IMR-90 (cell line): ENCODE measurements at regions not wholly inside any gene's neighbourhood (a gene's known extent, or its start where the extent isn't known, plus 50 kb on each side); places are given as distances from the start of the nearest gene placed in this dataset.

Experiments used
- ATAC-seq: fragments of 200-7000 bp; cut with Tn5 transposase; 2 replicates; pipeline ENCODE4 v1.9.1; 2020; ENCODE audit warnings: low read depth, mild to moderate bottlenecking, moderate library complexity
- BruUV-seq: library from RNA; stranded (reverse); fragments of 400-500 nt; replicated peaks from 2 replicates; lab custom pipeline; 2021; lab: Mats Ljungman, UMichigan
- CTCF ChIA-PET: fragments of 300-600 bp; formaldehyde crosslinking; extraction: SDS; loops from one replicate; lab custom pipeline; 2021; ENCODE audit warnings: antibody characterized with exemption; lab: Yijun Ruan, JAX
- POLR2A ChIA-PET: fragments of 300-600 bp; sonication (Branson Sonifier 250); formaldehyde crosslinking; loops from one replicate; lab custom pipeline; 2022; ENCODE audit warnings: antibody characterized with exemption; ENCODE audit not compliant: unreplicated experiment; lab: Charles Lee
- DNase-seq: peaks from one replicate; pipeline ENCODE4 v3.0.0; 2013
- H2AFZ ChIP-seq: replicated peaks from 2 replicates; pipeline ENCODE3; 2013; ENCODE audit warnings: low read length, mild to moderate bottlenecking; ENCODE audit not compliant: poor library complexity
- H2AK5ac ChIP-seq: 2 replicates; pipeline ENCODE4 v1.6.1; 2013; ENCODE audit warnings: low read depth, low read length, inconsistent platforms
- H2AK9ac ChIP-seq: replicated peaks from 2 replicates; pipeline ENCODE3; 2013; ENCODE audit warnings: mild to moderate bottlenecking, low read depth, low read length, moderate library complexity; ENCODE audit not compliant: poor library complexity
- H2BK120ac ChIP-seq: 2 replicates; pipeline ENCODE4 v1.6.1; 2013; ENCODE audit warnings: low read depth, low read length, inconsistent platforms
- H2BK15ac ChIP-seq: 3 replicates; pipeline ENCODE4 v1.6.1; 2013; ENCODE audit warnings: low read depth, low read length, inconsistent platforms
- H2BK20ac ChIP-seq: 2 replicates; pipeline ENCODE4 v1.6.1; 2013; ENCODE audit warnings: low read depth, mild to moderate bottlenecking, inconsistent platforms, low read length, moderate library complexity
- H2BK5ac ChIP-seq: 2 replicates; pipeline ENCODE4 v1.6.1; 2013; ENCODE audit warnings: mild to moderate bottlenecking, low read depth, low read length, inconsistent platforms; ENCODE audit not compliant: poor library complexity, severe bottlenecking
- H3K14ac ChIP-seq: replicated peaks from 2 replicates; pipeline ENCODE4 v1.6.1; 2013; ENCODE audit warnings: low read depth, low read length, inconsistent platforms
- H3K18ac ChIP-seq: 2 replicates; pipeline ENCODE4 v1.6.1; 2013; ENCODE audit warnings: low read depth, low read length, control low read depth
- H3K23ac ChIP-seq: 2 replicates; pipeline ENCODE4 v1.6.1; 2013; ENCODE audit warnings: low read depth, low read length, inconsistent platforms
- H3K27ac ChIP-seq: 2 replicates; pipeline ENCODE4 v1.5.1; 2013; ENCODE audit warnings: mild to moderate bottlenecking, control low read depth, low read length; ENCODE audit not compliant: insufficient read depth
- H3K27me3 ChIP-seq: 2 replicates; pipeline ENCODE4 v1.6.1; 2013; ENCODE audit warnings: low read length; ENCODE audit not compliant: control insufficient read depth, insufficient read depth
- H3K36me3 ChIP-seq: 2 replicates; pipeline ENCODE4 v1.6.1; 2013; ENCODE audit warnings: low read length, mixed read lengths; ENCODE audit not compliant: control insufficient read depth, insufficient read depth
- H3K4ac ChIP-seq: 2 replicates; pipeline ENCODE4 v1.6.1; 2013; ENCODE audit warnings: low read depth, low read length, inconsistent platforms
- H3K4me1 ChIP-seq: 2 replicates; pipeline ENCODE4 v1.6.1; 2013; ENCODE audit warnings: low read length, mixed read lengths; ENCODE audit not compliant: control insufficient read depth, insufficient read depth
- H3K4me2 ChIP-seq: 2 replicates; pipeline ENCODE4 v1.6.1; 2013; ENCODE audit warnings: low read depth, mild to moderate bottlenecking, control low read depth, low read length, moderate library complexity
- H3K4me3 ChIP-seq: 2 replicates; pipeline ENCODE4 v1.5.1; 2013; ENCODE audit warnings: low read depth, mild to moderate bottlenecking, control low read depth, low read length, moderate library complexity; ENCODE audit not compliant: insufficient read depth
- H3K56ac ChIP-seq: 2 replicates; pipeline ENCODE4 v1.6.1; 2013; ENCODE audit warnings: low read length, inconsistent platforms; ENCODE audit not compliant: insufficient read depth; ENCODE audit errors: extremely low read depth
- H3K79me1 ChIP-seq, 2 experiments: 2 replicates each; pipeline ENCODE4 v1.6.1; 2013; ENCODE audit warnings: low read length in 2 of 2, inconsistent platforms in 1 of 2, low read depth in 1 of 2
- H3K9ac ChIP-seq: 2 replicates; pipeline ENCODE4 v1.6.1; 2013; ENCODE audit warnings: low read depth, low read length, control low read depth
- H3K9me1 ChIP-seq: 2 replicates; pipeline ENCODE4 v1.6.1; 2013; ENCODE audit warnings: low read length, inconsistent platforms; ENCODE audit not compliant: insufficient read depth
- H3K9me3 ChIP-seq: 2 replicates; pipeline ENCODE4 v1.6.1; 2013; ENCODE audit warnings: low read length; ENCODE audit not compliant: control insufficient read depth, insufficient read depth
- H4K20me1 ChIP-seq: 2 replicates; pipeline ENCODE4 v1.6.1; 2013; ENCODE audit warnings: low read length, inconsistent platforms; ENCODE audit not compliant: insufficient read depth
- H4K5ac ChIP-seq: 2 replicates; pipeline ENCODE4 v1.6.1; 2013; ENCODE audit warnings: mild to moderate bottlenecking, low read depth, low read length, control low read depth
- H4K8ac ChIP-seq, 2 experiments: 2 replicates each; pipeline ENCODE4 v1.6.1; 2013; ENCODE audit warnings: low read depth in 2 of 2, low read length in 2 of 2, control low read depth in 1 of 2, inconsistent platforms in 1 of 2
- H4K91ac ChIP-seq: 2 replicates; pipeline ENCODE4 v1.6.1; 2013; ENCODE audit warnings: low read depth, low read length, inconsistent platforms; ENCODE audit not compliant: insufficient read depth
- RCOR1 ChIP-seq: IDR thresholded peaks from 2 replicates; pipeline ENCODE4 v1.6.1; 2012; ENCODE audit warnings: mild to moderate bottlenecking, low read length, improper control_type of control experiment; ENCODE audit not compliant: insufficient replicate concordance
- WGBS, 2 experiments: methylation state at CpG; one replicate each; pipeline versions ENCODE4 v1.1.5 to v1.1.7; 2013; ENCODE audit warnings: missing lambda C conversion rate in 2 of 2; ENCODE audit not compliant: insufficient read length in 1 of 2; ENCODE audit errors: extremely low coverage in 2 of 2; 5-methylcytosine and 5-hydroxymethylcytosine counted together
- dilution Hi-C: fragments of 300-500 bp; cut with HindIII; formaldehyde crosslinking; loops from one replicate; pipeline ENCODE4 v1.14.3; 2018; ENCODE audit warnings: low sequenced_read_pairs; ENCODE audit not compliant: unreplicated experiment
- in situ Hi-C: fragments of 300-500 bp; cut with MboI; formaldehyde crosslinking; loops from 3 replicates; pipeline ENCODE4 v1.14.3; 2019; ENCODE audit warnings: low sequenced_read_pairs, inconsistent platforms, mixed read lengths
- intact Hi-C: fragments of 100-400 bp; cut with micrococcal nuclease; formaldehyde crosslinking; loops from 2 replicates; pipeline ENCODE4 v1.10.0; 2022

- Histone ChIP-seq H3K79me1 (no peaks in the 10 kb centered on the region), H3K4me3 (no peak overlapping the region), H3K36me3 (no peaks in the 10 kb centered on the region), H2AFZ (no peak overlapping the region), H3K9ac (no peak overlapping the region), H3K27me3 (no peaks in the 10 kb centered on the region; the same call in 1 of the 2 replicates), H2AK9ac (no peak overlapping the region), H2BK15ac (no peak overlapping the region), H3K9me3 (0 out of 2 replicates have a peak, but pooled peaks cover 2% of the 10 kb centered on the region), H3K4me1 (no peaks in the 10 kb centered on the region), H3K14ac (no peak overlapping the region), H3K4me2 (no peak overlapping the region), H2BK20ac (no peak overlapping the region), H3K27ac (no peak overlapping the region), H4K20me1 (no peaks in the 10 kb centered on the region), H2BK5ac (no peak overlapping the region), H4K91ac (no peak overlapping the region), H2BK120ac (no peak overlapping the region), H3K56ac (no peak overlapping the region), H3K4ac (no peak overlapping the region), H3K9me1 (0 out of 2 replicates have a peak, but pooled peaks cover 4% of the 10 kb centered on the region), H4K8ac (no peak overlapping the region), H3K18ac (no peak overlapping the region), H4K5ac (no peak overlapping the region), H2AK5ac (no peak overlapping the region), H3K23ac (no peak overlapping the region)
- ChIA-PET CTCF (interaction anchor here (0.8 kb wide), 1 partner anchor 8 kb away, joined by 3 read pairs; no protein-coding TSS in a partner anchor), POLR2A (no interaction called here)
- intact Hi-C loops: no loop called here
- in situ Hi-C loops: no loop called here
- DNase-seq (no peak), ATAC-seq (no peak)
- no peak for TF ChIP-seq RCOR1
- BruUV-seq: no TSS peak
- 91% methylated on average over 3 of the region's 6 CpGs; no CpG with 5 or more reads in 1 of the 2 experiments for WGBS, 2 experiments
- dilution Hi-C loops: no loop called here
These were observed 227.3 kb upstream of the DAAM1 start for GRCh38 chr14:58961045-58961731.
